H1 (cell line): ENCODE measurements at regions not wholly inside any gene's neighbourhood (a gene's known extent, or its start where the extent isn't known, plus 50 kb on each side); places are given as distances from the start of the nearest gene placed in this dataset.

Experiments
- ASH2L ChIP-seq: fragments of 200-600, 300-600 bp; sonication (generic); IDR thresholded peaks from one replicate; pipeline ENCODE4 v1.7.1; 2017; ENCODE audit warnings: low read length
- CREB1 ChIP-seq: IDR thresholded peaks from 2 replicates; pipeline ENCODE4 v1.6.1; 2012; ENCODE audit warnings: inconsistent platforms
- NANOG ChIP-seq: IDR thresholded peaks from 2 replicates; pipeline ENCODE4 v1.6.1; 2011; ENCODE audit warnings: low read length, low read depth, mild to moderate bottlenecking, inconsistent platforms; ENCODE audit not compliant: insufficient read depth, poor library complexity, severe bottlenecking
- SIX5 ChIP-seq: IDR thresholded peaks from 2 replicates; pipeline ENCODE4 v1.6.1; 2011; ENCODE audit warnings: mild to moderate bottlenecking, low read depth, low read length
- SP4 ChIP-seq: IDR thresholded peaks from 2 replicates; pipeline ENCODE4 v1.6.1; 2012; ENCODE audit warnings: low read length, inconsistent platforms
- TF ChIP-seq, protein P1 (sequence below): fragments of 300-600 bp; sonication (generic); IDR thresholded peaks from 2 replicates; pipeline ENCODE4 v1.7.1; 2012; ENCODE audit warnings: low read length, moderate library complexity, mild to moderate bottlenecking, inconsistent platforms; ENCODE audit not compliant: insufficient replicate concordance
- TF ChIP-seq, protein P2 (sequence below): IDR thresholded peaks from 2 replicates; pipeline ENCODE4 v1.6.1; 2012; ENCODE audit warnings: low read length, inconsistent platforms
- TF ChIP-seq, protein P3 (sequence below), 3 experiments: IDR thresholded peaks; 1 replicate in 2 of 3; 2 replicates in 1 of 3; pipeline versions ENCODE4 v1.5.1 to v1.6.1; 2011; ENCODE audit warnings: low read length in 3 of 3, mild to moderate bottlenecking in 3 of 3, inconsistent platforms in 2 of 3, low read depth in 1 of 3, moderate library complexity in 1 of 3; ENCODE audit not compliant: insufficient read depth in 1 of 3; ENCODE audit errors: control extremely low read depth in 1 of 3

DNA sequence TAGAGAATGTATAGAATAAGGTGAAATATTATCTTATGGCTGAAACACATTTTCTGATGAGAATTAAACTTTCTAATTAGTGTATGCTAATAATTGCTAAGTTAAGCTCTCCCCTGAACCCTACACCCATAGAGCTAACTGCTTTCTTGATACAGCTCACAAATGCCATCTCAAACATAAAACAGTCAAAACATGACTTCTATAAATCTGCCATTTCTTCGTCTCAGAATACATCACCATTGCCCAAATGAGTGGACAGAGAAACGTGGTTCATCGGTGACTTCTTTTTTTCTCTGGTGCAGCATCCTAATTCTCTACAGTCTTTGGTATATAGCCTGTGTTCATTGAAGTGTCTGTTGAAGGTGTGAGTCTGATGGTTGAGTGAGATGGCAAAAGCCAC, 554.6 kb downstream of the NLGN4X start (continued):
- TF ChIP-seq, protein P1, sequence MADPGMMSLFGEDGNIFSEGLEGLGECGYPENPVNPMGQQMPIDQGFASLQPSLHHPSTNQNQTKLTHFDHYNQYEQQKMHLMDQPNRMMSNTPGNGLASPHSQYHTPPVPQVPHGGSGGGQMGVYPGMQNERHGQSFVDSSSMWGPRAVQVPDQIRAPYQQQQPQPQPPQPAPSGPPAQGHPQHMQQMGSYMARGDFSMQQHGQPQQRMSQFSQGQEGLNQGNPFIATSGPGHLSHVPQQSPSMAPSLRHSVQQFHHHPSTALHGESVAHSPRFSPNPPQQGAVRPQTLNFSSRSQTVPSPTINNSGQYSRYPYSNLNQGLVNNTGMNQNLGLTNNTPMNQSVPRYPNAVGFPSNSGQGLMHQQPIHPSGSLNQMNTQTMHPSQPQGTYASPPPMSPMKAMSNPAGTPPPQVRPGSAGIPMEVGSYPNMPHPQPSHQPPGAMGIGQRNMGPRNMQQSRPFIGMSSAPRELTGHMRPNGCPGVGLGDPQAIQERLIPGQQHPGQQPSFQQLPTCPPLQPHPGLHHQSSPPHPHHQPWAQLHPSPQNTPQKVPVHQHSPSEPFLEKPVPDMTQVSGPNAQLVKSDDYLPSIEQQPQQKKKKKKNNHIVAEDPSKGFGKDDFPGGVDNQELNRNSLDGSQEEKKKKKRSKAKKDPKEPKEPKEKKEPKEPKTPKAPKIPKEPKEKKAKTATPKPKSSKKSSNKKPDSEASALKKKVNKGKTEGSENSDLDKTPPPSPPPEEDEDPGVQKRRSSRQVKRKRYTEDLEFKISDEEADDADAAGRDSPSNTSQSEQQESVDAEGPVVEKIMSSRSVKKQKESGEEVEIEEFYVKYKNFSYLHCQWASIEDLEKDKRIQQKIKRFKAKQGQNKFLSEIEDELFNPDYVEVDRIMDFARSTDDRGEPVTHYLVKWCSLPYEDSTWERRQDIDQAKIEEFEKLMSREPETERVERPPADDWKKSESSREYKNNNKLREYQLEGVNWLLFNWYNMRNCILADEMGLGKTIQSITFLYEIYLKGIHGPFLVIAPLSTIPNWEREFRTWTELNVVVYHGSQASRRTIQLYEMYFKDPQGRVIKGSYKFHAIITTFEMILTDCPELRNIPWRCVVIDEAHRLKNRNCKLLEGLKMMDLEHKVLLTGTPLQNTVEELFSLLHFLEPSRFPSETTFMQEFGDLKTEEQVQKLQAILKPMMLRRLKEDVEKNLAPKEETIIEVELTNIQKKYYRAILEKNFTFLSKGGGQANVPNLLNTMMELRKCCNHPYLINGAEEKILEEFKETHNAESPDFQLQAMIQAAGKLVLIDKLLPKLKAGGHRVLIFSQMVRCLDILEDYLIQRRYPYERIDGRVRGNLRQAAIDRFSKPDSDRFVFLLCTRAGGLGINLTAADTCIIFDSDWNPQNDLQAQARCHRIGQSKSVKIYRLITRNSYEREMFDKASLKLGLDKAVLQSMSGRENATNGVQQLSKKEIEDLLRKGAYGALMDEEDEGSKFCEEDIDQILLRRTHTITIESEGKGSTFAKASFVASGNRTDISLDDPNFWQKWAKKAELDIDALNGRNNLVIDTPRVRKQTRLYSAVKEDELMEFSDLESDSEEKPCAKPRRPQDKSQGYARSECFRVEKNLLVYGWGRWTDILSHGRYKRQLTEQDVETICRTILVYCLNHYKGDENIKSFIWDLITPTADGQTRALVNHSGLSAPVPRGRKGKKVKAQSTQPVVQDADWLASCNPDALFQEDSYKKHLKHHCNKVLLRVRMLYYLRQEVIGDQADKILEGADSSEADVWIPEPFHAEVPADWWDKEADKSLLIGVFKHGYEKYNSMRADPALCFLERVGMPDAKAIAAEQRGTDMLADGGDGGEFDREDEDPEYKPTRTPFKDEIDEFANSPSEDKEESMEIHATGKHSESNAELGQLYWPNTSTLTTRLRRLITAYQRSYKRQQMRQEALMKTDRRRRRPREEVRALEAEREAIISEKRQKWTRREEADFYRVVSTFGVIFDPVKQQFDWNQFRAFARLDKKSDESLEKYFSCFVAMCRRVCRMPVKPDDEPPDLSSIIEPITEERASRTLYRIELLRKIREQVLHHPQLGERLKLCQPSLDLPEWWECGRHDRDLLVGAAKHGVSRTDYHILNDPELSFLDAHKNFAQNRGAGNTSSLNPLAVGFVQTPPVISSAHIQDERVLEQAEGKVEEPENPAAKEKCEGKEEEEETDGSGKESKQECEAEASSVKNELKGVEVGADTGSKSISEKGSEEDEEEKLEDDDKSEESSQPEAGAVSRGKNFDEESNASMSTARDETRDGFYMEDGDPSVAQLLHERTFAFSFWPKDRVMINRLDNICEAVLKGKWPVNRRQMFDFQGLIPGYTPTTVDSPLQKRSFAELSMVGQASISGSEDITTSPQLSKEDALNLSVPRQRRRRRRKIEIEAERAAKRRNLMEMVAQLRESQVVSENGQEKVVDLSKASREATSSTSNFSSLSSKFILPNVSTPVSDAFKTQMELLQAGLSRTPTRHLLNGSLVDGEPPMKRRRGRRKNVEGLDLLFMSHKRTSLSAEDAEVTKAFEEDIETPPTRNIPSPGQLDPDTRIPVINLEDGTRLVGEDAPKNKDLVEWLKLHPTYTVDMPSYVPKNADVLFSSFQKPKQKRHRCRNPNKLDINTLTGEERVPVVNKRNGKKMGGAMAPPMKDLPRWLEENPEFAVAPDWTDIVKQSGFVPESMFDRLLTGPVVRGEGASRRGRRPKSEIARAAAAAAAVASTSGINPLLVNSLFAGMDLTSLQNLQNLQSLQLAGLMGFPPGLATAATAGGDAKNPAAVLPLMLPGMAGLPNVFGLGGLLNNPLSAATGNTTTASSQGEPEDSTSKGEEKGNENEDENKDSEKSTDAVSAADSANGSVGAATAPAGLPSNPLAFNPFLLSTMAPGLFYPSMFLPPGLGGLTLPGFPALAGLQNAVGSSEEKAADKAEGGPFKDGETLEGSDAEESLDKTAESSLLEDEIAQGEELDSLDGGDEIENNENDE: no peak
- TF ChIP-seq NANOG (no peak), ASH2L (no peak), CREB1 (no peak), SP4 (no peak), SIX5 (no peak)
- TF ChIP-seq, protein P2, sequence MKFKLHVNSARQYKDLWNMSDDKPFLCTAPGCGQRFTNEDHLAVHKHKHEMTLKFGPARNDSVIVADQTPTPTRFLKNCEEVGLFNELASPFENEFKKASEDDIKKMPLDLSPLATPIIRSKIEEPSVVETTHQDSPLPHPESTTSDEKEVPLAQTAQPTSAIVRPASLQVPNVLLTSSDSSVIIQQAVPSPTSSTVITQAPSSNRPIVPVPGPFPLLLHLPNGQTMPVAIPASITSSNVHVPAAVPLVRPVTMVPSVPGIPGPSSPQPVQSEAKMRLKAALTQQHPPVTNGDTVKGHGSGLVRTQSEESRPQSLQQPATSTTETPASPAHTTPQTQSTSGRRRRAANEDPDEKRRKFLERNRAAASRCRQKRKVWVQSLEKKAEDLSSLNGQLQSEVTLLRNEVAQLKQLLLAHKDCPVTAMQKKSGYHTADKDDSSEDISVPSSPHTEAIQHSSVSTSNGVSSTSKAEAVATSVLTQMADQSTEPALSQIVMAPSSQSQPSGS: no peak
- TF ChIP-seq, protein P3, sequence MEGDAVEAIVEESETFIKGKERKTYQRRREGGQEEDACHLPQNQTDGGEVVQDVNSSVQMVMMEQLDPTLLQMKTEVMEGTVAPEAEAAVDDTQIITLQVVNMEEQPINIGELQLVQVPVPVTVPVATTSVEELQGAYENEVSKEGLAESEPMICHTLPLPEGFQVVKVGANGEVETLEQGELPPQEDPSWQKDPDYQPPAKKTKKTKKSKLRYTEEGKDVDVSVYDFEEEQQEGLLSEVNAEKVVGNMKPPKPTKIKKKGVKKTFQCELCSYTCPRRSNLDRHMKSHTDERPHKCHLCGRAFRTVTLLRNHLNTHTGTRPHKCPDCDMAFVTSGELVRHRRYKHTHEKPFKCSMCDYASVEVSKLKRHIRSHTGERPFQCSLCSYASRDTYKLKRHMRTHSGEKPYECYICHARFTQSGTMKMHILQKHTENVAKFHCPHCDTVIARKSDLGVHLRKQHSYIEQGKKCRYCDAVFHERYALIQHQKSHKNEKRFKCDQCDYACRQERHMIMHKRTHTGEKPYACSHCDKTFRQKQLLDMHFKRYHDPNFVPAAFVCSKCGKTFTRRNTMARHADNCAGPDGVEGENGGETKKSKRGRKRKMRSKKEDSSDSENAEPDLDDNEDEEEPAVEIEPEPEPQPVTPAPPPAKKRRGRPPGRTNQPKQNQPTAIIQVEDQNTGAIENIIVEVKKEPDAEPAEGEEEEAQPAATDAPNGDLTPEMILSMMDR (IDR thresholded peaks at IDR 0.05; ENCODE audit: control extremely low read depth in 1 of 3, insufficient read depth in 1 of 3, low read depth in 1 of 3, low read length in 3 of 3): no peak
